Right atrium auricular region (tissue), 2 donors: ENCODE measurements at regions not wholly inside any gene's neighbourhood (a gene's known extent, or its start where the extent isn't known, plus 50 kb on each side); places are given as distances from the start of the nearest gene placed in this dataset.
"Not testable (repeated sequence)": the region's sequence is repeated elsewhere in the genome, so short reads cannot be mapped to it uniquely, and the experiment has no call there.

Experiments used
- DNase-seq: peaks from one replicate; pipeline ENCODE4 v3.0.0-alpha.2; 2019; ENCODE audit warnings: low spot score
- H3K27ac ChIP-seq, 2 donors: fragments of 200-600 bp; sonication (generic); 1 replicate in 1 of 2; 2 replicates in 1 of 2; pipeline ENCODE4 v1.5.1; 2016 to 2019
- H3K27me3 ChIP-seq, 2 donors: fragments of 200-600 bp; sonication (generic); one replicate each; pipeline versions ENCODE4 v1.5.1 to v1.6.0; 2017 to 2019
- H3K36me3 ChIP-seq: fragments of 200-600 bp; sonication (generic); one replicate; pipeline ENCODE4 v1.5.1; 2016
- H3K4me1 ChIP-seq, 2 donors: fragments of 200-600 bp; sonication (generic); one replicate each; pipeline versions ENCODE4 v1.5.1 to v1.6.0; 2017 to 2019
- H3K4me3 ChIP-seq, 2 donors: fragments of 200-600 bp; sonication (generic); 1 replicate in 1 of 2; 2 replicates in 1 of 2; pipeline ENCODE4 v1.5.1; 2017 to 2019; ENCODE audit warnings: mild to moderate bottlenecking in 1 of 2, moderate library complexity in 1 of 2
- H3K9me3 ChIP-seq, 2 donors: fragments of 200-600 bp; sonication (generic); one replicate each; pipeline ENCODE4 v1.5.1; 2019
- TF ChIP-seq, protein P1 (sequence below), 2 donors: fragments of 200-600 bp; sonication (generic); IDR thresholded peaks; one replicate each; pipeline ENCODE4 v1.5.1; 2019; ENCODE audit warnings: antibody characterized with exemption in 2 of 2

DNA sequence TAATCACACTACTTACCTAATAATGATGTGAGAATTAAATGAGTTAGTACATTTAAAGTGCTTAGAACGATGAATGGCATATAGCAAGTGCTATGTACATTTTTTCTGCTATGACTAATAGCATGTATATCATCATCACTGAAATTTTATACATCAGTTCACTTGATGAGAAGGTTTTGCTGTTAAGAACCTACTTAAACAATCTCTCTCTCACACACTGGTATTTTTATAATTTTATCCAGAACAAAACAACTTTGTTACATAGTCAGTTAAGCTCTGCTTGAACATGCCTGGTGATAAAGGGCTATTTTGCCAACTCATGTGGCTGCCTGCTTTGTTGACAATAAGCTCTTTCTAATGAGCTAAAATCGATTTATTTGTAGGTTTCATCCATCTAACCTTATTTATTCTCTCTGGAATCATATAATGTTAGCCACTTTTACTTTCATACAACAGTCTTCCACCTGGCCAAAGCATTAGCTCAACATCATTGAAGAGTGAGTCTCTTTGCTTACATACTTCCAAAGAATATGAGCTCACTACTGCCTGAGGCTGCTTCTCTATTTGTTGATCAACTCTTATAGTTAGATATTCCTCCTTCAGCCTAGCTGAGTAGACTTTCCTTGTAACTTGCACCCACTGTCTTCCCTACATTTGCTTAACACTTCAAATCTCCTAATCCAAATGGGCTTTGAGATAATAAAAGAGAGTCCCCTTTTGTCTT lies 372.7 kb upstream of the BOD1L1 start:
- DNase-seq = no peak
- Histone ChIP-seq H3K27ac (no peak overlapping the region), H3K27me3 (no peaks in the 10 kb centered on the region), H3K36me3 (no peaks in the 10 kb centered on the region), H3K9me3 (peaks cover 4 to 5% of the 10 kb centered on the region in 2 donors), H3K4me3 (no peak overlapping the region), H3K4me1 (no peaks in the 10 kb centered on the region)
- TF ChIP-seq, protein P1, sequence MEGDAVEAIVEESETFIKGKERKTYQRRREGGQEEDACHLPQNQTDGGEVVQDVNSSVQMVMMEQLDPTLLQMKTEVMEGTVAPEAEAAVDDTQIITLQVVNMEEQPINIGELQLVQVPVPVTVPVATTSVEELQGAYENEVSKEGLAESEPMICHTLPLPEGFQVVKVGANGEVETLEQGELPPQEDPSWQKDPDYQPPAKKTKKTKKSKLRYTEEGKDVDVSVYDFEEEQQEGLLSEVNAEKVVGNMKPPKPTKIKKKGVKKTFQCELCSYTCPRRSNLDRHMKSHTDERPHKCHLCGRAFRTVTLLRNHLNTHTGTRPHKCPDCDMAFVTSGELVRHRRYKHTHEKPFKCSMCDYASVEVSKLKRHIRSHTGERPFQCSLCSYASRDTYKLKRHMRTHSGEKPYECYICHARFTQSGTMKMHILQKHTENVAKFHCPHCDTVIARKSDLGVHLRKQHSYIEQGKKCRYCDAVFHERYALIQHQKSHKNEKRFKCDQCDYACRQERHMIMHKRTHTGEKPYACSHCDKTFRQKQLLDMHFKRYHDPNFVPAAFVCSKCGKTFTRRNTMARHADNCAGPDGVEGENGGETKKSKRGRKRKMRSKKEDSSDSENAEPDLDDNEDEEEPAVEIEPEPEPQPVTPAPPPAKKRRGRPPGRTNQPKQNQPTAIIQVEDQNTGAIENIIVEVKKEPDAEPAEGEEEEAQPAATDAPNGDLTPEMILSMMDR (IDR thresholded peaks at IDR 0.05) = no peak

- not testable (repeated sequence) for H3K36me3 ChIP-seq, H3K27ac ChIP-seq, H3K9me3 ChIP-seq, H3K4me1 ChIP-seq, H3K27me3 ChIP-seq, DNase-seq, H3K4me3 ChIP-seq
These were observed 374.8 kb upstream of the BOD1L1 start for GRCh38 chr4:14002331-14002730.

- no peak overlapping the region for H3K4me3 ChIP-seq
- H3K9me3 ChIP-seq = no peaks in the 10 kb centered on the region
- no peaks in the 10 kb centered on the region for H3K36me3 ChIP-seq
- no peak for DNase-seq
- TF ChIP-seq, protein P1 (IDR thresholded peaks at IDR 0.05) = no peak
- H3K27ac ChIP-seq = no peak overlapping the region
- H3K27me3 ChIP-seq = no peaks in the 10 kb centered on the region
- no peaks in the 10 kb centered on the region for H3K4me1 ChIP-seq
These were observed 381.0 kb upstream of the BOD1L1 start for GRCh38 chr4:14008494-14008893.

GRCh38 chr4:14018191-14018853 lies 390.8 kb upstream of the BOD1L1 start:
- H3K4me3 ChIP-seq = no peak overlapping the region
- no peak overlapping the region for H3K27ac ChIP-seq
- no peaks in the 10 kb centered on the region for H3K36me3 ChIP-seq
- no peak for DNase-seq
- H3K4me1 ChIP-seq = no peaks in the 10 kb centered on the region
- H3K27me3 ChIP-seq = no peaks in the 10 kb centered on the region
- TF ChIP-seq, protein P1 (IDR thresholded peaks at IDR 0.05) = no peak
- H3K9me3 ChIP-seq = peaks cover 0 to 6% of the 10 kb centered on the region in 2 donors

- Histone ChIP-seq H3K9me3 (no peaks in the 10 kb centered on the region), H3K4me1 (no peaks in the 10 kb centered on the region), H3K27ac (no peak overlapping the region), H3K36me3 (no peaks in the 10 kb centered on the region), H3K4me3 (no peak overlapping the region), H3K27me3 (no peaks in the 10 kb centered on the region)
- no peak for DNase-seq
- TF ChIP-seq, protein P1 (IDR thresholded peaks at IDR 0.05) = no peak
These were observed 394.9 kb upstream of the BOD1L1 start for GRCh38 chr4:14022456-14022855.

DNA sequence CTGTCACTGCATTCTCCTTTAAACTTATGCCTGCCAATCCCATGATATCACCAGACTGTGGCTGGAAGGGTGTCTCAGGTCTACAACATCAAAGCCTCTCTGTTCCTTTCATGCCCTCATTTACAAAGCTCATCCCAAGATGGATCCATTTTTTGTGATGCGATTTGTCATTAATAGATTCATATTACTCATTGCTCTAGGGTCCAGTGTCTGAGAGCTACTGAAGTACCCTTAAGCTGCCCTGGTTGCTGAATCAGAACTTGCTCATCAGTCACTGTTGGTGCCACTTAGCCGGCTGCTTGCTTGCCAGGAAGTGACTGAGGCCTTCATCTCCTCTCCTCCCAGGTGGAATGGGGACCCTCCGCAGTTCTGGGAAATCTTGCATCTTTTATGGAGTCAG lies 395.5 kb upstream of the BOD1L1 start:
- no peaks in the 10 kb centered on the region for H3K36me3 ChIP-seq
- TF ChIP-seq, protein P1 (IDR thresholded peaks at IDR 0.05) = no peak
- no peak overlapping the region for H3K27ac ChIP-seq
- H3K27me3 ChIP-seq = no peaks in the 10 kb centered on the region
- no peak for DNase-seq
- H3K4me3 ChIP-seq = no peak overlapping the region
- no peaks in the 10 kb centered on the region for H3K9me3 ChIP-seq
- H3K4me1 ChIP-seq = no peaks in the 10 kb centered on the region
